ENCODE measurements at regions not wholly inside any gene's neighbourhood (a gene's known extent, or its start where the extent isn't known, plus 50 kb on each side); places are given as distances from the start of the nearest gene placed in this dataset.
"Not testable (repeated sequence)": the region's sequence is repeated elsewhere in the genome, so short reads cannot be mapped to it uniquely, and the experiment has no call there.

- H3K4me2 ChIP-seq (ENCODE audit: insufficient read depth, low read length); H3K4me3 ChIP-seq (ENCODE audit: insufficient read depth, low read length); H3K27me3 ChIP-seq (ENCODE audit: insufficient read depth, low read length); H3K9me3 ChIP-seq (ENCODE audit: low read depth, low read length); H4K20me1 ChIP-seq (ENCODE audit: insufficient read depth, low read length); H2AFZ ChIP-seq (ENCODE audit: low read length); H3K79me2 ChIP-seq (ENCODE audit: insufficient read depth, low read length); H3K4me1 ChIP-seq (ENCODE audit: insufficient read depth, low read length); DNase-seq (ENCODE audit: insufficient read length, low spot score, missing footprints); H3K27ac ChIP-seq (ENCODE audit: low read depth, low read length); H3K36me3 ChIP-seq (ENCODE audit: insufficient read depth, low read length): not testable (repeated sequence)
- peak; percentile 18 for TF ChIP-seq CTCF (IDR thresholded peaks at IDR 0.05; ENCODE audit: extremely low read depth, low read depth, low read length)
Observed at GRCh38 chrX:96546281-96546680, 138.4 kb upstream of the DIAPH2 start.

DNA sequence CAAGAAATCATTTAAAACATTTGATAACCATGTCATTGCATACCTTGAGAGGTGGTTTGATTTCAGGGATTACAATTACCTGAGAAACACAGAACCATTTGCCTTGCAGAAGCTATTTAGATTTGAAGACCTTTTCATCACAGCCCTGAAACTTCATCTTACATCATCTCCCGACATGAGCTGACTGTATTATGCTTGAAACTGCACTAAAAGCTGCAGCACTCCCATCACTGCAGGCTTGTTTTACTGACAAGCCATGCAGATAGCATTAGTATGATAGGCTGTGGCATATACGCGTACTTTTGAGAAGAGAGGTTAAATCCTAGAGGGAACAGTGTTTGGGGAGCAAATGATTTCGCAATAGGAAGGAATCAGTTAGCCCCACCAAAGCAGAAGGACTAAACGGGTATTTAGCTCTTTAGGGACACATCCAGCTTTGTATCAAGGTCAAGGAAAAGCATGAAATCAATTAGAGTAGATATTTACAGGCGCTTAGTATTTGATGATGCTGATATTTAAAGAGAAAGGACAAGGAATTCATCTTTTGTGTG, 133.2 kb upstream of the DIAPH2 start:
- Histone ChIP-seq H3K36me3 (ENCODE audit: insufficient read depth, low read length) (no peaks in the 10 kb centered on the region), H3K27ac (ENCODE audit: low read depth, low read length) (no peak overlapping the region), H3K79me2 (ENCODE audit: insufficient read depth, low read length) (no peaks in the 10 kb centered on the region), H2AFZ (ENCODE audit: low read length) (peak overlapping the region; percentile 25), H3K27me3 (ENCODE audit: insufficient read depth, low read length) (peaks cover 4% of the 10 kb centered on the region), H3K9me3 (ENCODE audit: low read depth, low read length) (no peaks in the 10 kb centered on the region), H3K4me3 (ENCODE audit: insufficient read depth, low read length) (no peak overlapping the region), H3K4me1 (ENCODE audit: insufficient read depth, low read length) (no peaks in the 10 kb centered on the region), H3K4me2 (ENCODE audit: insufficient read depth, low read length) (no peak overlapping the region), H4K20me1 (ENCODE audit: insufficient read depth, low read length) (no peaks in the 10 kb centered on the region)
- TF ChIP-seq CTCF (IDR thresholded peaks at IDR 0.05; ENCODE audit: extremely low read depth, low read depth, low read length) = no peak
- no peak for DNase-seq (ENCODE audit: insufficient read length, low spot score, missing footprints)

GRCh38 chrX:96556886-96557285, 127.8 kb upstream of the DIAPH2 start:
- Histone ChIP-seq H4K20me1 (ENCODE audit: insufficient read depth, low read length) (no peaks in the 10 kb centered on the region), H3K4me3 (ENCODE audit: insufficient read depth, low read length) (no peak overlapping the region), H3K9me3 (ENCODE audit: low read depth, low read length) (no peaks in the 10 kb centered on the region), H3K27ac (ENCODE audit: low read depth, low read length) (no peak overlapping the region), H3K4me1 (ENCODE audit: insufficient read depth, low read length) (no peaks in the 10 kb centered on the region), H3K27me3 (ENCODE audit: insufficient read depth, low read length) (no peaks in the 10 kb centered on the region), H2AFZ (ENCODE audit: low read length) (peak overlapping the region; percentile 50), H3K36me3 (ENCODE audit: insufficient read depth, low read length) (no peaks in the 10 kb centered on the region), H3K4me2 (ENCODE audit: insufficient read depth, low read length) (peak overlapping the region; percentile 6), H3K79me2 (ENCODE audit: insufficient read depth, low read length) (no peaks in the 10 kb centered on the region)
- TF ChIP-seq CTCF (IDR thresholded peaks at IDR 0.05; ENCODE audit: extremely low read depth, low read depth, low read length) = no peak
- no peak for DNase-seq (ENCODE audit: insufficient read length, low spot score, missing footprints)

- not testable (repeated sequence) for H2AFZ ChIP-seq (ENCODE audit: low read length); H3K36me3 ChIP-seq (ENCODE audit: insufficient read depth, low read length); H3K79me2 ChIP-seq (ENCODE audit: insufficient read depth, low read length); H3K27ac ChIP-seq (ENCODE audit: low read depth, low read length); H4K20me1 ChIP-seq (ENCODE audit: insufficient read depth, low read length); H3K9me3 ChIP-seq (ENCODE audit: low read depth, low read length); DNase-seq (ENCODE audit: insufficient read length, low spot score, missing footprints); H3K4me2 ChIP-seq (ENCODE audit: insufficient read depth, low read length); H3K4me3 ChIP-seq (ENCODE audit: insufficient read depth, low read length); H3K4me1 ChIP-seq (ENCODE audit: insufficient read depth, low read length); H3K27me3 ChIP-seq (ENCODE audit: insufficient read depth, low read length)
Observed at GRCh38 chrX:96561129-96561528, 123.5 kb upstream of the DIAPH2 start.
